ENCODE measurements at regions not wholly inside any gene's neighbourhood (a gene's known extent, or its start where the extent isn't known, plus 50 kb on each side); places are given as distances from the start of the nearest gene placed in this dataset.

DNA sequence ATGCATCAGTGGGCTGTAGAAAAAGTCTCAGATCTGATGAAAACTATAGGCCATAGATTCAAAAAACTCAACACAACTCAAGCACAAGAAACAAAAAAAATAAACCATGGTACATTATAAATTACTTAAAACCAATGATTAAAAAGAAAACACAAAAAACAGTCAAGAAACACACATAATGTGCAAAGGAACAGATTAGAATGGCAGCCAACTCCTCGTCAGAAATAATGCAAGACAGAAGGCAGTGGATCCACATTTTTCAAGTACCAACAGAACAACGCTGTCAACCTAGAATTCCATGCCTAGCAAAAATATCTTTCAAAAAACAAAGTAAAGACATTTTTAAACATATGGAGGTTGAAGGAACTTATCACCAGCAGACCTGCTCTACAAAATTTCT lies 69.7 kb downstream of the PSMB1 start:
- DNase-seq (ENCODE audit: low read depth) = no peak

DNA sequence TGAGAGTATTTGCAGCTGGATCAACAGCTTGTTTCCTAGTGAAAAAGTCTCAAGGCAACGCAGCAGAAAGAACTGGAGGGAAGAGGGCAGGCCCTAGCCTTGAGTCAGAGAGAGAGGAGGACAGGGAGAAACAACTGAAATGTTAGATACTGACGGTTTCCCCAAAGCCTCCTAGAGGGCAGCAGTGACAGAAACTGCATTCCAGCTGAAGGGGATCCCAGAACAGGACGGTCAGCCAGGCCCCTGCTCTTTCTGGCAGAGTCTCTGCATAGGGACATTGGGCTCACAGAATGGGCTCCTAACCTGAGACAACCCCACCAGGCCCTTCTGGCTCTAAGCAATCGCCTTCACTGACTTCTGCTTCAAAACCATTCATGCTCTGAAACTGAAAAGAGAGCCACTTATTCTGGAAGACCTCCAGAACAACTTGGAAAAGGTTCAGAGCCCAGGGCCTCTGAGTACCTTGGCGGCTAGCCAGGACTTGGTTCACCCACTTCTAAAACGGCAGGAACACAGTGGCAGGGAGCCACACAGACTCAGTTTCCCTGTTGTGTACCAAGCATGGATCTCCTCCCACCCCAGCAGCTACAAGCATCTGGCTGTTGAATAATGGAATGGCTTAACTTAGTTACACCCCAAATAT lies 72.9 kb downstream of the PSMB1 start:
- DNase-seq (ENCODE audit: low read depth) = no peak

DNA sequence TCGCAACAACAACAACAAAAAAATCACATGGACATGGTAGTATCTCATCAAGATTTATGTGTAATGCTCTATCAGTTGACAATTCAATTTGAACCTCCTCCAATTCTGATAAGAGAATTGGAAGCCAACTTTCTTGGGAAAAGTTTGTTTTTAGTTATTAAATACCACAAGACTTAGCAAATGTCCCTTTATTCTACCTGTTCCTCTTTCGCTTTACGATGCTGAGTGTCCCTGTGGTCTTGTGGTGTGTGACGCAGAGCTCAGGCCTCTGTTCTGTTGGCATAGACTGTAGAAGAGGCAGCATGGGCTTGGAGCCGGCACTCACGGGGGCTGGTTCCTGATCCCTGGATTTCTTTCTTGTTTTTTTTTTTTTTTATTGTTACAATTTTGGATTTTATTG lies 76.7 kb downstream of the PSMB1 start:
- no peak for DNase-seq (ENCODE audit: low read depth)

DNA sequence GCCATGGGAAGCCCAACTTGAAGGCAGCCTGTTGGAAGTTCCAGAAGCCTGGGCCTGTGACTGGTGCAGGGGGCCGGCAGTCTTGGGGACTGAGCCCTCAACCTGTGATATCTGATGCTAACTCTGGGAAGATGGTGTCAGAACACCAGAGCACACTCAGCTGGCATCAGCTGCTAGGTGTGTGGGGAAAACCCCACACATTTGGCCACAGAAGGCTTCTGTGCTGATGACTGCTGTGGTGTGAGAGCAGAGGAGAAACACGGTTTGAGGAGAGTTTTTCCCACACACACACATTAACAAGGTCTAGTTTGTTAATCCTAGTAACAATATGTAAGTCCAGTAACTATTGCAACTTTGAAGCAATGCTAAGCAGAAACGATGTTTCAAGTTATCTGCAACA lies 78.0 kb downstream of the PSMB1 start:
- DNase-seq (ENCODE audit: low read depth) = no peak

DNA sequence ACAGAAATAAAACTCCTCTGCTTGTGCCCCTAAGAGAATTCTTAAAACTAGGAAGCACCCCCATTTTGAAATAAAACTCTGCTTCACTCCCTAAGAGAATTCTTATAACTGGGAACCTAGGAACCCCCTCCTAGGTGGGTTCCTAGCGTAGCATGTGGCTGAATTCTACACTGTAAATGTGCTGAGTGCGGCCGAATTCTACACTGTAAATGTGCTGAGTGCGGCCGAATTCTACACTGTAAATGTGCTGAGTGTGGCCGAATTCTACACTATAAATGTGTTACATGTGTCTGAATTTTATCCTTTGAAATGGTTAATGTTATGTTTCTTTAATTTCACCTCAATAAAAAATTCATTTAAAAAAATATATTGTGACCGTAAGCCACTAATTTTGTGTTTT lies 79.3 kb downstream of the PSMB1 start:
- no peak for DNase-seq (ENCODE audit: low read depth)

- DNase-seq (ENCODE audit: low read depth) = no peak
Measured at GRCh38 chr6:170473301-170473717, 79.8 kb downstream of the PSMB1 start.

- no peak for DNase-seq (ENCODE audit: low read depth)
Measured at GRCh38 chr6:170471491-170471890, 81.6 kb downstream of the PSMB1 start.

DNA sequence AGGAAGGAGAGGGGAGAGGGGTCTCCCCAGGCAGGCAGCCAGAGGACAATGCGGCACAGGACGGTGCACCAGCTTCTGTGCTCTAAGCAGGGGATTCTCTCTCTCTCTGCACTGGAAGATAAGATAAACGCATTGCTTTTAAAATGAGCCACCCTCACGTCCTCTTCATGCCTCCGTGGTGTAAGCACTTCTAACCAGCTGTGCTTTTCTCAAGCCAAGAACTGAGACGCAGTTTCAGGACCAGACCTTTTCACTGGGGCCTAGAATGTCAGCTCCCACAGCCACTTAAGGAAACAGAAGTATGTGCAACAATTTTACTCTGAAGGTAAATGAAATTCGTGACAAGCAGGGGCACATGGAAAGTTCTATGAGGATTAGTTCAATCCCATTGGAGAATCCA lies 82.4 kb downstream of the PSMB1 start:
- DNase-seq (ENCODE audit: low read depth) = no peak

DNA sequence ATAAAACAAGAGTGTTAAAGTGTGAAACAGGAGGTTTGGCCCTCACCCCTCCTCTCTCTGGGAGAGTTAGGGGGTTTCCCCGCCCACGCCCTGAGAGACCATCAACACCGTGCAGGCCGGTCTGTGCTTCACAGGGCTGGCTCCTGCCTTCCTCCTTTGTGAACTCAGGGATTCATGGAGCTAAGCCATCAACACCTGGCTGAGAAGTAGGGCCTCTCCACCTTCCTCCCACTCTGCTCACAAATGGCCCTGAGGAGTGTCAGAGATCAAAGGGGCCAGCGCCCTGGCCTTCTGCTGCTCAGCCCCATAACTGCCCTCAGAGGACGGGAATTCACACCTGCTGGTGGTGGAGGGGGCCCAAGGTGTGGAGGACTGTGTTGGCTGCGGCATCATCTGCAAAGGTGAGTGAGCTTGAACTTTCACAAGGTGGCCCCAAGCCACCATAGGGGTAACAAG lies 88.6 kb downstream of the PSMB1 start:
- peak; percentile 22 for DNase-seq (ENCODE audit: low read depth)

GRCh38 chr6:170464080-170464479 lies 89.0 kb downstream of the PSMB1 start:
- no peak for DNase-seq (ENCODE audit: low read depth)

DNA sequence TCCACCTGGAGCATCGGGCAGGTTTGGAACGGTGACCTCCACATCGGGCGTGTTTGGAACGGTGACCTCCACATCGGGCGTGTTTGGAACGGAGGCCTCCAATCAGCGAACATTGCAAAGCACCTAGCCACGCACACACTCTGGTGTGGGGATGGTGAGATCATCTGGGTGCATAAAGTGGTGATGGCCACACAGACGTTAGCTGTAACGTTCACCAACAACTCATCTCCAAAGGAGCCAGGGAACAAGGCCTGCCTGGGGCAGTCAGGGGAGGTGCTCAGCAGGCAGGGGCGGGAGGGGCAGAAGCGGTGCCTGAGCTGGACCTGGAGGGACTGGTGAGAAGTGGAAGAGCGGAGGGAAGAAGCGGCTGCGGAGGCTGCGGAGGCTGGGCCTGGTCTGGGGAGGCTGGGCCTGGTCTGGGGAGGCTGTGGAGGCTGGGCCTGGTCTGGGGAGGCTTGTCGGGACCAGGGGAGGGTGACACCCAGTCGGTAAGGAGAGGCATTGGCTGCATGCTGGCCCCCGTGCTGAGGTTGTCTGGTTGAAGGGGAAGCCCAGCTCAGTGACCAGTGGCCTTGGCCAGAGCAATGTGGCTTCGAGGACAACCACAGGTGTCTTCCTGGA lies 89.9 kb downstream of the PSMB1 start:
- DNase-seq (ENCODE audit: low read depth) = no peak

DNA sequence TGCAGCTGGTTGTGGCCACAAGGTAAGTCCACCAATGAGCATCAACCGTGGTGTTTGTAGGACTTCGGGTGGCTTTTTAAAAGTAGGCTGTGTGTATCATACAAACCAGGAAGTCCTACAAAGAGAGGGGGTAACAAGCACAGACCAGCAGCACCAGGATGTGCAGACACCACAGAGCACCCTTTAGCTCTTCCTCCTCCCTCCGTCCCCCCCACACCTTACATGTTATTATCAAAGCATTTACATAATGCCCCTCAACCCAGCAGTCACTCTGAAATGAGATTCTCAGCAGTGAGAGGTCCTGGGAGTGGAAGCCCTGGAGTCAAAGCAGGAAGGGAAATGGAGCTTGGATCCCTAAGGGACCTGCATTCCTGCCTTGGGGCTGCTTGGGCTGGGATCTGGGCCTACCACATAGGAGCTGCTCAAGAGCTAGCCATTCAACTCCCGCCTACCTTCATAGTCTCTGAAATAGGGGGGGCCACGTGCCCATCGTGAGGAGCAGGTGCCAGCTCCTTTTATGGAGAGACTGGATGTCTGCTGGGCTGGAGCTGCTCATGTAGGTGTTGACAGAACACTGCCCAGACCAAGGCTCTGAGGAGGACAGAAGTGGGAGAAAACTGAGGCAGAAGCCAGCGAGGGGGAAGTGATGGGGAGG lies 90.6 kb downstream of the PSMB1 start:
- no peak for DNase-seq (ENCODE audit: low read depth)

DNA sequence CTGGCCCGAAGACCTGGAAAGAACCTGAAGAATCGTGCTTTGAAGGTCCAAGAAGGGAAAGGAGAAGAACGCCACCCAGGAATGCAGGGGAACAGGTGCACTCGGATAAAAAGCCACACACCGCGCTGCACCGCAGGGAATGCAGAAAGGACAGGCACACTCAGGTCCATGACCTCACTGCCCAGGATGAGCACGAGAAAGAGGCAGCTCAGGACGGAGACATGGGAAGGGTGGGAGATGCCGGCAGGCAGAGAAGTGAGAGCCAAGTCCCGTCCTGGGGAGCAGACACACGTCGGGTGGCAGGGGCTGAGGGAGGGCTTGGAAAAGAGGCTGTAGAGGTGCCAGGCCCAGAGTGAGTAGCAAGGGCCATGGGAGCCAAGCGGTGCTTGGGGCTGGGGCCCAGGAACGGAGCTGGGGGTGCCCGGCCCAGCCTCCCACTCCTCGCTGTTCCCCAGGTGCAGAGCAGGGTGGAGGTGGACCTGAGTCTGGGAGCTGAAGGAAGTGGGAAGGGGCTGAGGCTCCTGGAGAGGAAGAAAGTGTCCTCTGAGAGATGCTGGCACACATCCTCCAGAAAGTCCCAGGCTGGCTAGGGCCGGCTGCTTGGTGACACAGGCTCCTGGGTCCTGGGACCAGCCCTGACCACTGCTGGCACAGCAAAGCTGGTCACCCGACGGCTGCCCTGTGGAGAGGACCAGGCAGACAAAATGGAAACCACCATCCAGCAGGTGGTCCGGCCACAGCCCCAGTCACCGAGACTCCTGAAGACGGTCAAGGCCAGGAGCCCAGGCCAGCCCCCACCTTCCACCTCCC lies 91.3 kb downstream of the PSMB1 start:
- no peak for DNase-seq (ENCODE audit: low read depth)

GRCh38 chr6:170461111-170461510 lies 92.0 kb downstream of the PSMB1 start:
- no peak for DNase-seq (ENCODE audit: low read depth)

- DNase-seq (ENCODE audit: low read depth) = no peak
Measured at GRCh38 chr6:170460641-170461040, 92.5 kb downstream of the PSMB1 start.

DNA sequence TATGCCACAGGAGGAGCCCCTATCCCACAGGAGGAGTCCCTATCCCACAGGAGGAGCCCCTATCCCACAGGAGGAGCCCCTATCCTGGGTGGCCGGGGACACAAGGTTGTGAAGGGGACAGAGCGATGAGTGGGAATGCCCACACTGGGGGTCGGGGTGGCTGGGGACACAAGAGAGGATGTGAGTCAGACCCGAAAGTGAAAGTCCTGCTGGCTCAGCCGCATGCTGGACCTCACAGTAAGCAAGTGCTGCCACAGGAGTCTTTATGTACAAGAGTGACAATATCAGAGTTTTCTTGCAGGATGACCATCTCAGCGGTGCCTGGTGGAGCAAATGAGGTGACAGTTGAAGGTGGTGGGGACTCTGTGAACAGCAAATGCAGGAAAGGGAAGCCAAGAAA lies 93.7 kb downstream of the PSMB1 start:
- peak; percentile 22 for DNase-seq (ENCODE audit: low read depth)

- DNase-seq (ENCODE audit: low read depth) = no peak
Measured at GRCh38 chr6:170456886-170457698, 96.0 kb downstream of the PSMB1 start.
